Retinal pigment epithelial cell (primary cell): ENCODE measurements at regions not wholly inside any gene's neighbourhood (a gene's known extent, or its start where the extent isn't known, plus 50 kb on each side); places are given as distances from the start of the nearest gene placed in this dataset.

Experiments used
- DNase-seq: peaks from one replicate; pipeline ENCODE4 v3.0.0-alpha.2; 2010; ENCODE audit warnings: low read depth
- H3K4me3 ChIP-seq: 2 replicates; pipeline ENCODE4 v1.5.1; 2011; ENCODE audit warnings: mild to moderate bottlenecking, low read length, control low read depth, moderate library complexity
- TF ChIP-seq, protein P1 (sequence below): conservative IDR thresholded peaks from 2 replicates; pipeline ENCODE4 v1.5.1; 2011; ENCODE audit warnings: low read depth, low read length, control low read depth, inconsistent platforms

DNA sequence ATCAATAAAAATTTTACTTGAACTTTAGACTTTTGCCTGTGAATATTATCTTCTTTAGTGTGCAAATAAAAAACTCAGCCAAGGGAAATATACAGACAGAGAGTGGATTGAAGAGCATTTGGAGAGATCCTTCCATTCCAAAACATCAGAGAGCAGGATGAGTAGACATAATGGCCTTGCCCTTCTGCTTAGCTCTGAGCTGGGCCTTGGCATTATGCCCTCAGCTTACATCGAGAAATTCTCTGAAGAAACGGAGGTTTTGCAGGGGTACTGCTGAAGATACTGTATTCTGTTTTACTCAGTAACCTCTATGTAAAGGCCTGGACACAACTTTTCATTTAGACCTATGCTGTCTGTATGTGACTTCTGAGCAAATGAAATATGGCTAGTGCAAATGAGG lies 317.4 kb downstream of the STIM2 start:
- no peak for DNase-seq
- H3K4me3 ChIP-seq: no peak overlapping the region
- TF ChIP-seq, protein P1, sequence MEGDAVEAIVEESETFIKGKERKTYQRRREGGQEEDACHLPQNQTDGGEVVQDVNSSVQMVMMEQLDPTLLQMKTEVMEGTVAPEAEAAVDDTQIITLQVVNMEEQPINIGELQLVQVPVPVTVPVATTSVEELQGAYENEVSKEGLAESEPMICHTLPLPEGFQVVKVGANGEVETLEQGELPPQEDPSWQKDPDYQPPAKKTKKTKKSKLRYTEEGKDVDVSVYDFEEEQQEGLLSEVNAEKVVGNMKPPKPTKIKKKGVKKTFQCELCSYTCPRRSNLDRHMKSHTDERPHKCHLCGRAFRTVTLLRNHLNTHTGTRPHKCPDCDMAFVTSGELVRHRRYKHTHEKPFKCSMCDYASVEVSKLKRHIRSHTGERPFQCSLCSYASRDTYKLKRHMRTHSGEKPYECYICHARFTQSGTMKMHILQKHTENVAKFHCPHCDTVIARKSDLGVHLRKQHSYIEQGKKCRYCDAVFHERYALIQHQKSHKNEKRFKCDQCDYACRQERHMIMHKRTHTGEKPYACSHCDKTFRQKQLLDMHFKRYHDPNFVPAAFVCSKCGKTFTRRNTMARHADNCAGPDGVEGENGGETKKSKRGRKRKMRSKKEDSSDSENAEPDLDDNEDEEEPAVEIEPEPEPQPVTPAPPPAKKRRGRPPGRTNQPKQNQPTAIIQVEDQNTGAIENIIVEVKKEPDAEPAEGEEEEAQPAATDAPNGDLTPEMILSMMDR: no peak

- DNase-seq: no peak
- H3K4me3 ChIP-seq: no peak overlapping the region
- TF ChIP-seq, protein P1: no peak
Measured at GRCh38 chr4:27181693-27182092, 321.1 kb downstream of the STIM2 start.

DNA sequence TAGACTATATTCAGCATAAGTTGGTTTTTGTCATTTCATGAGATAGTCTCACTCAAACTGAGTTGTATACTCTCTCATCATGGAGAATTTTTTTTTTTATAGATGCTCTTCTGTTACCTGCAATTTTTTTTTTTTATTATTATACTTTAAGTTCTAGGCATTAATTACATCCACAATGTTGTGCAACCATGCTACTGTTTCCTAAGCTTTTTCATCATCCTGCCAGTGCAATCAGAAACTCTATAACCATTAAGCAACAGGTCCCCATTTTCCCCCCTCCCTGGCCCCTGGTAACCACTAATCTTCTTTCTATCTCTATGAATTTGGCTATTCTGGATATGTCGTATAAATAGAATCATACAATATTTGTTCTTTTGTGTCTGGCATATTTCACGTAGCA lies 321.6 kb downstream of the STIM2 start:
- no peak overlapping the region for H3K4me3 ChIP-seq
- TF ChIP-seq, protein P1: no peak
- DNase-seq: no peak

GRCh38 chr4:27184508-27185155 lies 324.0 kb downstream of the STIM2 start:
- TF ChIP-seq, protein P1: no peak
- no peak overlapping the region for H3K4me3 ChIP-seq
- DNase-seq: no peak

- H3K4me3 ChIP-seq: no peak overlapping the region
- TF ChIP-seq, protein P1: no peak
- no peak for DNase-seq
Measured at GRCh38 chr4:27186710-27187109, 326.1 kb downstream of the STIM2 start.

DNA sequence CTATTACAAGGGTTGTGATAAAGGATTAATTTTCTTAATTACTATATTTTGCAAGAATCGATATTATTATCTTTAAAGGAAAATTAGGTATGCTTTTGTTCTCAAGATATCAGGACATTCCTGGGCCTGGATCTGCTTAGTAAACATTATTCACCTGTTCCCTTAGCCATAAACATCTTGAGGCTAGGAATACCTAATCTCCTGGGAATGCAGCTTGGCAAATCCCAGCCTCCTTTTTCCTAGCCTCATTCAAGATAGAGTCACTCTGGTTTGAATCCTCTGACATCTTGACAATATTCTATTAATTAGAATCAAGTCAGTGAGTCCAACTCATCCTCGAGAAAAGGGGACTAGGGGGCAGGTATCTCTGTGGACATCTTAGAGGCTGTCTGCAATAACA lies 327.1 kb downstream of the STIM2 start:
- TF ChIP-seq, protein P1: no peak
- H3K4me3 ChIP-seq: no peak overlapping the region

GRCh38 chr4:27189683-27190082 lies 329.0 kb downstream of the STIM2 start:
- H3K4me3 ChIP-seq: no peak overlapping the region
- DNase-seq: no peak
- TF ChIP-seq, protein P1: no peak

More for the DNA sequence above, 327.1 kb downstream of the STIM2 start:
- no peak for DNase-seq
